ENCODE measurements at regions not wholly inside any gene's neighbourhood (a gene's known extent, or its start where the extent isn't known, plus 50 kb on each side); places are given as distances from the start of the nearest gene placed in this dataset.

GRCh38 chr6:24987446-24988115 lies 51.8 kb upstream of the RIPOR2 start:
- Mint-ChIP-seq H3K9me3 (peaks cover 0 to 6% (median 3%) of the 10 kb centered on the region in 7 donors), H3K4me1 (peaks cover 38 to 86% (median 76%) of the 10 kb centered on the region in 4 donors), H3K27me3 (peaks cover 4% of the 10 kb centered on the region), H3K36me3 (peaks cover 26% of the 10 kb centered on the region), H3K4me3 (peak overlapping the region in 1 of 4 donors; percentile 2), H3K27ac (peak overlapping the region; percentile 22 to 47 (median 33))
- DNase-seq (no peak), ATAC-seq (ENCODE audit: low read depth in 2 of 2) (no peak)
- H3K4me1 ChIP-seq (ENCODE audit: control insufficient read depth, insufficient read depth, low read length, poor library complexity, severe bottlenecking): peaks cover 34% of the 10 kb centered on the region
- H3K27me3 ChIP-seq (ENCODE audit: control insufficient read depth, insufficient read depth, low read length): no peaks in the 10 kb centered on the region
- no peak overlapping the region for H3K27ac ChIP-seq (ENCODE audit: insufficient read depth, low read length, poor library complexity, severe bottlenecking)
- H3K9me3 ChIP-seq (ENCODE audit: control insufficient read depth in 2 of 2, low read length in 2 of 2): peaks cover 0 to 5% of the 10 kb centered on the region in 2 experiments
- no peak overlapping the region for H3K4me3 ChIP-seq (ENCODE audit: low read depth, low read length)
- peaks cover 23% of the 10 kb centered on the region for H3K36me3 ChIP-seq (ENCODE audit: control insufficient read depth, insufficient read depth, low read length)

- ATAC-seq (ENCODE audit: low read depth in 2 of 2): no peak
- Mint-ChIP-seq H3K27ac (peak overlapping the region in 2 of 3 donors; percentile 47 to 93), H3K4me1 (peaks cover 46 to 86% (median 75%) of the 10 kb centered on the region in 4 donors), H3K27me3 (peaks cover 4% of the 10 kb centered on the region), H3K4me3 (no peak overlapping the region), H3K9me3 (peaks cover 0 to 6% (median 3%) of the 10 kb centered on the region in 7 donors), H3K36me3 (peaks cover 26% of the 10 kb centered on the region)
- no peaks in the 10 kb centered on the region for H3K27me3 ChIP-seq (ENCODE audit: control insufficient read depth, insufficient read depth, low read length)
- no peak overlapping the region for H3K4me3 ChIP-seq (ENCODE audit: low read depth, low read length)
- peaks cover 23% of the 10 kb centered on the region for H3K36me3 ChIP-seq (ENCODE audit: control insufficient read depth, insufficient read depth, low read length)
- H3K4me1 ChIP-seq (ENCODE audit: control insufficient read depth, insufficient read depth, low read length, poor library complexity, severe bottlenecking): peaks cover 34% of the 10 kb centered on the region
- no peak overlapping the region for H3K27ac ChIP-seq (ENCODE audit: insufficient read depth, low read length, poor library complexity, severe bottlenecking)
- H3K9me3 ChIP-seq (ENCODE audit: control insufficient read depth in 2 of 2, low read length in 2 of 2): peaks cover 0 to 5% of the 10 kb centered on the region in 2 experiments
- no peak for DNase-seq
These were observed 52.8 kb upstream of the RIPOR2 start for GRCh38 chr6:24988562-24988961.

- Histone ChIP-seq H3K4me3 (ENCODE audit: low read depth, low read length) (no peak overlapping the region), H3K27ac (ENCODE audit: insufficient read depth, low read length, poor library complexity, severe bottlenecking) (no peak overlapping the region), H3K9me3 (ENCODE audit: control insufficient read depth in 2 of 2, low read length in 2 of 2) (peaks cover 0 to 5% of the 10 kb centered on the region in 2 experiments), H3K36me3 (ENCODE audit: control insufficient read depth, insufficient read depth, low read length) (peaks cover 16% of the 10 kb centered on the region), H3K4me1 (ENCODE audit: control insufficient read depth, insufficient read depth, low read length, poor library complexity, severe bottlenecking) (peaks cover 31% of the 10 kb centered on the region), H3K27me3 (ENCODE audit: control insufficient read depth, insufficient read depth, low read length) (no peaks in the 10 kb centered on the region)
- peaks cover 0 to 6% (median 3%) of the 10 kb centered on the region in 7 donors for H3K9me3 Mint-ChIP-seq
- peak overlapping the region in 2 of 4 donors; percentile 4 to 25 for H3K4me3 Mint-ChIP-seq
- peaks cover 21% of the 10 kb centered on the region for H3K36me3 Mint-ChIP-seq
- DNase-seq: no peak
- H3K27ac Mint-ChIP-seq: peak overlapping the region in 2 of 3 donors; percentile 53 to 73
- H3K4me1 Mint-ChIP-seq: peaks cover 52 to 85% (median 70%) of the 10 kb centered on the region in 4 donors
- peaks cover 4% of the 10 kb centered on the region for H3K27me3 Mint-ChIP-seq
- ATAC-seq (ENCODE audit: low read depth in 2 of 2): no peak
These were observed 54.6 kb upstream of the RIPOR2 start for GRCh38 chr6:24990236-24990845.

GRCh38 chr6:24990944-24991809 lies 55.4 kb upstream of the RIPOR2 start:
- no peaks in the 10 kb centered on the region for H3K27me3 ChIP-seq (ENCODE audit: control insufficient read depth, insufficient read depth, low read length)
- H3K9me3 ChIP-seq (ENCODE audit: control insufficient read depth in 2 of 2, low read length in 2 of 2): peaks cover 0 to 5% of the 10 kb centered on the region in 2 experiments
- DNase-seq (no peak), ATAC-seq (ENCODE audit: low read depth in 2 of 2) (no peak)
- Mint-ChIP-seq H3K9me3 (peaks cover 0 to 6% (median 3%) of the 10 kb centered on the region in 7 donors), H3K4me1 (peaks cover 55 to 79% (median 67%) of the 10 kb centered on the region in 4 donors), H3K36me3 (peaks cover 21% of the 10 kb centered on the region), H3K4me3 (peak overlapping the region; percentile 5 to 67 (median 42)), H3K27ac (peak overlapping the region; percentile 70 to 89 (median 75)), H3K27me3 (peaks cover 4% of the 10 kb centered on the region)
- peaks cover 16% of the 10 kb centered on the region for H3K36me3 ChIP-seq (ENCODE audit: control insufficient read depth, insufficient read depth, low read length)
- peak overlapping the region; percentile 49 for H3K4me3 ChIP-seq (ENCODE audit: low read depth, low read length)
- H3K4me1 ChIP-seq (ENCODE audit: control insufficient read depth, insufficient read depth, low read length, poor library complexity, severe bottlenecking): peaks cover 26% of the 10 kb centered on the region
- peak overlapping the region; percentile 62 for H3K27ac ChIP-seq (ENCODE audit: insufficient read depth, low read length, poor library complexity, severe bottlenecking)

- peaks cover 26% of the 10 kb centered on the region for H3K4me1 ChIP-seq (ENCODE audit: control insufficient read depth, insufficient read depth, low read length, poor library complexity, severe bottlenecking)
These were observed 56.2 kb upstream of the RIPOR2 start for GRCh38 chr6:24991810-24992467.

GRCh38 chr6:24994812-24995211 lies 59.1 kb upstream of the RIPOR2 start:
- Mint-ChIP-seq H3K4me1 (peaks cover 62 to 87% (median 78%) of the 10 kb centered on the region in 4 donors), H3K36me3 (peaks cover 4% of the 10 kb centered on the region), H3K27me3 (peaks cover 4% of the 10 kb centered on the region), H3K27ac (peak overlapping the region; percentile 24 to 75 (median 69)), H3K4me3 (peak overlapping the region in 1 of 4 donors; percentile 26), H3K9me3 (peaks cover 0 to 1% (median 0%) of the 10 kb centered on the region in 7 donors)
- H3K9me3 ChIP-seq (ENCODE audit: control insufficient read depth in 2 of 2, low read length in 2 of 2): no peaks in the 10 kb centered on the region
- no peak overlapping the region for H3K4me3 ChIP-seq (ENCODE audit: low read depth, low read length)
- peaks cover 35% of the 10 kb centered on the region for H3K4me1 ChIP-seq (ENCODE audit: control insufficient read depth, insufficient read depth, low read length, poor library complexity, severe bottlenecking)
- DNase-seq: no peak
- H3K27me3 ChIP-seq (ENCODE audit: control insufficient read depth, insufficient read depth, low read length): no peaks in the 10 kb centered on the region
- no peak for ATAC-seq (ENCODE audit: low read depth in 2 of 2)
- H3K27ac ChIP-seq (ENCODE audit: insufficient read depth, low read length, poor library complexity, severe bottlenecking): peak overlapping the region; percentile 43
- H3K36me3 ChIP-seq (ENCODE audit: control insufficient read depth, insufficient read depth, low read length): peaks cover 2% of the 10 kb centered on the region

More at GRCh38 chr6:24991810-24992467, 56.2 kb upstream of the RIPOR2 start:
- peak; percentile 94 to 95 for ATAC-seq (ENCODE audit: low read depth in 2 of 2)
- peak; percentile 55 to 91 (median 83) for DNase-seq
- H3K4me3 ChIP-seq (ENCODE audit: low read depth, low read length): peak overlapping the region; percentile 49
- H3K27ac ChIP-seq (ENCODE audit: insufficient read depth, low read length, poor library complexity, severe bottlenecking): peak overlapping the region; percentile 62
- H3K27me3 ChIP-seq (ENCODE audit: control insufficient read depth, insufficient read depth, low read length): no peaks in the 10 kb centered on the region
- Mint-ChIP-seq H3K27ac (peak overlapping the region; percentile 43 to 99 (median 75)), H3K4me3 (peak overlapping the region; percentile 5 to 67 (median 42)), H3K36me3 (peaks cover 14% of the 10 kb centered on the region), H3K27me3 (peaks cover 4% of the 10 kb centered on the region), H3K4me1 (peaks cover 55 to 79% (median 67%) of the 10 kb centered on the region in 4 donors), H3K9me3 (peaks cover 0 to 6% (median 3%) of the 10 kb centered on the region in 7 donors)
- H3K9me3 ChIP-seq (ENCODE audit: control insufficient read depth in 2 of 2, low read length in 2 of 2): peaks cover 0 to 5% of the 10 kb centered on the region in 2 experiments
- H3K36me3 ChIP-seq (ENCODE audit: control insufficient read depth, insufficient read depth, low read length): peaks cover 10% of the 10 kb centered on the region

- H3K36me3 ChIP-seq (ENCODE audit: control insufficient read depth, insufficient read depth, low read length): peaks cover under 1% of the 10 kb centered on the region
- peaks cover 35% of the 10 kb centered on the region for H3K4me1 ChIP-seq (ENCODE audit: control insufficient read depth, insufficient read depth, low read length, poor library complexity, severe bottlenecking)
- H3K4me3 ChIP-seq (ENCODE audit: low read depth, low read length): no peak overlapping the region
- DNase-seq: no peak
- H3K9me3 ChIP-seq (ENCODE audit: control insufficient read depth in 2 of 2, low read length in 2 of 2): no peaks in the 10 kb centered on the region
- Mint-ChIP-seq H3K36me3 (peaks cover 4% of the 10 kb centered on the region), H3K27me3 (no peaks in the 10 kb centered on the region), H3K4me1 (peaks cover 60 to 88% (median 79%) of the 10 kb centered on the region in 4 donors), H3K9me3 (peaks cover 0 to 3% (median 0%) of the 10 kb centered on the region in 7 donors), H3K4me3 (peak overlapping the region in 1 of 4 donors; percentile 26), H3K27ac (peak overlapping the region in 1 of 3 donors; percentile 75)
- no peak for ATAC-seq (ENCODE audit: low read depth in 2 of 2)
- H3K27ac ChIP-seq (ENCODE audit: insufficient read depth, low read length, poor library complexity, severe bottlenecking): peak overlapping the region; percentile 26
- H3K27me3 ChIP-seq (ENCODE audit: control insufficient read depth, insufficient read depth, low read length): no peaks in the 10 kb centered on the region
These were observed 59.5 kb upstream of the RIPOR2 start for GRCh38 chr6:24995270-24995669.
